ENCODE measurements at regions not wholly inside any gene's neighbourhood (a gene's known extent, or its start where the extent isn't known, plus 50 kb on each side); places are given as distances from the start of the nearest gene placed in this dataset.

DNA sequence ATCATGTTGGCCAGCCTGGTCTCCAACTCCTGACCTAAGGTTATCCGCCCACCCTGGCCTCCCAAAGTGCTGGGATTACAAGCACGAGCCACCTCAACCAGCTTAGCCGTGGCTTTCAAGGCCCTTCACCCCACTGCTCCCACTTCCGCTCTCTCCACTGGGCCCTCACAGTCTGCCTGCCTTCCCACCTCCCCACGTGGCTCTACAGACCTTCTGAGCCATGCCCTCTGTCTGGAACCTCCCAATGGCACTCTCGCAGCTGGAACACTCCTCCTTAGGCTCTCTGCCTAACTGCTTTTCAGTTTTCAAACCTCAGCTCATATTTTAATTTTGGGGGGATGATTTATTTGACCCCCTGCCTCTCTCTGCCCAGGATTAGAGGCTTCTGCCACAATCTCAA, 59.3 kb upstream of the SH3RF1 start:
- H3K4me2 ChIP-seq (ENCODE audit: insufficient read depth in 1 of 2, low read depth in 2 of 2, low read length in 2 of 2), result no peak overlapping the region

More for the DNA sequence above, 59.3 kb upstream of the SH3RF1 start:
- H2BK5ac ChIP-seq (ENCODE audit: low read depth, low read length), result no peak overlapping the region
- no peak overlapping the region for H2AK5ac ChIP-seq (ENCODE audit: low read depth, low read length)
- no peaks in the 10 kb centered on the region for H3K4me1 ChIP-seq (replicated peaks in 1 of 4; ENCODE audit: control insufficient read depth in 3 of 4, insufficient read depth in 4 of 4, low read length in 3 of 4)
- ChIA-PET CTCF (ENCODE audit: partially characterized antibody) (interaction anchor here (0.6 to 1.0 kb wide), 2 partner anchors 12 to 70 kb away, joined by 3 read pairs; no protein-coding TSS in a partner anchor), POLR2A (ENCODE audit: partially characterized antibody) (interaction anchor here (1.6 kb wide), 1 partner anchor 60 kb away, joined by 4 read pairs; no protein-coding TSS in a partner anchor)
- TF ChIP-seq KDM4A (IDR thresholded peaks at IDR 0.05; ENCODE audit: low read depth, low read length, severe bottlenecking), result no peak
- no peak for TF ChIP-seq CTBP2 (IDR thresholded peaks at IDR 0.05; ENCODE audit: borderline replicate concordance, insufficient read depth, insufficient read length, low read length)
- TF ChIP-seq NRF1 (IDR thresholded peaks at IDR 0.05; ENCODE audit: low read depth, low read length), result no peak
- no peak for TF ChIP-seq CHD2 (IDR thresholded peaks at IDR 0.05; ENCODE audit: low read length)
- TF ChIP-seq KDM5A (IDR thresholded peaks at IDR 0.05; ENCODE audit: low read length), result no peak
- no peak for TF ChIP-seq HDAC2 (IDR thresholded peaks at IDR 0.05; ENCODE audit: borderline replicate concordance in 1 of 2, low read depth in 2 of 2, low read length in 2 of 2)
- no peak for TF ChIP-seq CEBPB (IDR thresholded peaks at IDR 0.05; ENCODE audit: low read depth, low read length)
- TF ChIP-seq EGR1 (IDR thresholded peaks at IDR 0.05; ENCODE audit: borderline replicate concordance, low read depth, low read length), result no peak
- TF ChIP-seq, protein P1, sequence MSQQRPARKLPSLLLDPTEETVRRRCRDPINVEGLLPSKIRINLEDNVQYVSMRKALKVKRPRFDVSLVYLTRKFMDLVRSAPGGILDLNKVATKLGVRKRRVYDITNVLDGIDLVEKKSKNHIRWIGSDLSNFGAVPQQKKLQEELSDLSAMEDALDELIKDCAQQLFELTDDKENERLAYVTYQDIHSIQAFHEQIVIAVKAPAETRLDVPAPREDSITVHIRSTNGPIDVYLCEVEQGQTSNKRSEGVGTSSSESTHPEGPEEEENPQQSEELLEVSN (IDR thresholded peaks at IDR 0.05), result no peak
- H3K79me1 ChIP-seq (ENCODE audit: low read depth, low read length), result no peaks in the 10 kb centered on the region
- no peak overlapping the region for H2BK20ac ChIP-seq (ENCODE audit: low read length)
- no peaks in the 10 kb centered on the region for H3K23me2 ChIP-seq (ENCODE audit: low read depth, low read length)
- peaks cover 0 to 3% of the 10 kb centered on the region in 2 experiments; a peak in 1 of 4 replicates for H3K9me3 ChIP-seq (ENCODE audit: insufficient read depth in 2 of 2, low read depth in 1 of 2, low read length in 1 of 2)
- no peak overlapping the region for H3K9ac ChIP-seq (replicated peaks in 1 of 4; ENCODE audit: extremely low read depth in 1 of 4, low read depth in 3 of 4, low read length in 3 of 4)
- H3K14ac ChIP-seq (ENCODE audit: insufficient read length), result no peak overlapping the region
- 90% methylated on average over 6 of the region's 6 CpGs; no CpG with 5 or more reads in 1 of the 2 experiments for WGBS, 2 experiments (ENCODE audit: extremely low coverage in 1 of 2, insufficient coverage in 1 of 2, insufficient read length in 1 of 2, insufficient replicate concordance in 2 of 2, low coverage in 1 of 2, low lambda C conversion rate in 2 of 2, missing lambda C conversion rate in 1 of 2)
- H3K27ac ChIP-seq (ENCODE audit: low read depth, low read length), result no peak overlapping the region
- FAIRE-seq (no peak), DNase-seq (ENCODE audit: low read depth in 1 of 2, low spot score in 2 of 2) (no peak)
- H4K5ac ChIP-seq (ENCODE audit: insufficient read length, low read depth, low read length), result no peak overlapping the region
- H3K36me3 ChIP-seq (ENCODE audit: control insufficient read depth in 2 of 4, insufficient read depth in 4 of 4, low read length in 3 of 4), result no peaks in the 10 kb centered on the region
- H2BK120ac ChIP-seq (replicated peaks; ENCODE audit: low read depth, low read length), result no peak overlapping the region
- H3K4me3 ChIP-seq (ENCODE audit: extremely low read depth in 1 of 4, insufficient read depth in 2 of 4, low read depth in 3 of 4, low read length in 4 of 4), result no peak overlapping the region
- no peak overlapping the region for H2BK15ac ChIP-seq (ENCODE audit: low read length)
- H3K79me2 ChIP-seq (ENCODE audit: control insufficient read depth in 1 of 2, insufficient read depth in 2 of 2, low read length in 2 of 2), result no peaks in the 10 kb centered on the region
- H4K91ac ChIP-seq (replicated peaks; ENCODE audit: insufficient read length, low read length), result no peak overlapping the region
- no peaks in the 10 kb centered on the region for H4K20me1 ChIP-seq (replicated peaks in 1 of 2; ENCODE audit: control insufficient read depth in 1 of 2, insufficient read depth in 2 of 2, low read length in 2 of 2)
- no peak overlapping the region for H3K23ac ChIP-seq (ENCODE audit: insufficient read length)
- H4K8ac ChIP-seq (ENCODE audit: extremely low read depth, insufficient read depth, low read length), result no peak overlapping the region
- H3K27me3 ChIP-seq (replicated peaks in 1 of 4; ENCODE audit: control insufficient read depth in 3 of 4, extremely low read depth in 1 of 4, insufficient read depth in 3 of 4, low read length in 3 of 4), result no peaks in the 10 kb centered on the region
- H2BK12ac ChIP-seq (ENCODE audit: low read depth, low read length), result no peak overlapping the region
- no peak overlapping the region for H3K4ac ChIP-seq (replicated peaks; ENCODE audit: insufficient read length, low read depth, low read length)
- no peak overlapping the region for H3K18ac ChIP-seq (ENCODE audit: extremely low read depth, low read length)
- H2AFZ ChIP-seq (ENCODE audit: low read length), result no peak overlapping the region
- no peak overlapping the region for H3K56ac ChIP-seq (replicated peaks; ENCODE audit: insufficient read length, low read depth, low read length)
